Astrocyte (in vitro differentiated cells and primary cell): ENCODE measurements at regions not wholly inside any gene's neighbourhood (a gene's known extent, or its start where the extent isn't known, plus 50 kb on each side); places are given as distances from the start of the nearest gene placed in this dataset.
"Not testable (repeated sequence)": the region's sequence is repeated elsewhere in the genome, so short reads cannot be mapped to it uniquely, and the experiment has no call there.

Experiments used
- DNase-seq: peaks from one replicate; pipeline ENCODE4 v3.0.0-alpha.2; 2010; ENCODE audit warnings: low read depth
- FAIRE-seq: peaks from 2 replicates; lab custom pipeline; 2011; peaks lifted over from hg19 to GRCh38; lab: Jason Lieb, UNC
- H2AFZ ChIP-seq: 2 replicates; pipeline ENCODE4 v1.6.0; 2012; ENCODE audit warnings: low read depth, low read length, inconsistent platforms
- H3K27ac ChIP-seq: 2 replicates; pipeline ENCODE4 v1.5.1; 2011; ENCODE audit warnings: low read depth, low read length, inconsistent platforms
- H3K27me3 ChIP-seq: 2 replicates; pipeline ENCODE4 v1.6.0; 2011; ENCODE audit warnings: low read length, inconsistent platforms; ENCODE audit not compliant: insufficient read depth
- H3K36me3 ChIP-seq: 2 replicates; pipeline ENCODE4 v1.5.1; 2011; ENCODE audit warnings: low read length, inconsistent platforms; ENCODE audit not compliant: insufficient read depth
- H3K4me1 ChIP-seq: 2 replicates; pipeline ENCODE4 v1.5.1; 2011; ENCODE audit warnings: low read length, inconsistent platforms; ENCODE audit not compliant: insufficient read depth
- H3K4me2 ChIP-seq: 2 replicates; pipeline ENCODE4 v1.6.0; 2012; ENCODE audit warnings: low read length, inconsistent platforms
- H3K4me3 ChIP-seq: 2 replicates; pipeline ENCODE4 v1.5.1; 2011; ENCODE audit warnings: low read depth, mild to moderate bottlenecking, low read length, inconsistent platforms; ENCODE audit not compliant: insufficient read depth
- H3K79me2 ChIP-seq: 2 replicates; pipeline ENCODE4 v1.6.0; 2012; ENCODE audit warnings: mild to moderate bottlenecking, low read length, inconsistent platforms; ENCODE audit not compliant: insufficient read depth
- H3K9ac ChIP-seq: 2 replicates; pipeline ENCODE4 v1.6.0; 2012; ENCODE audit warnings: mild to moderate bottlenecking, low read length, inconsistent platforms
- H3K9me3 ChIP-seq: 2 replicates; pipeline ENCODE4 v1.5.1; 2012; ENCODE audit warnings: low read depth, mild to moderate bottlenecking, low read length, inconsistent platforms; ENCODE audit not compliant: insufficient read depth
- H4K20me1 ChIP-seq: 2 replicates; pipeline ENCODE4 v1.6.0; 2012; ENCODE audit warnings: low read length, inconsistent platforms; ENCODE audit not compliant: insufficient read depth
- H3K27ac Mint-ChIP-seq: one replicate; pipeline ENCODE4 v1.8.0; 2021; ENCODE audit warnings: mild to moderate bottlenecking, mixed read lengths; ENCODE audit not compliant: unreplicated experiment
- H3K27me3 Mint-ChIP-seq: one replicate; pipeline ENCODE4 v1.8.0; 2021; ENCODE audit warnings: low read depth, mixed read lengths; ENCODE audit not compliant: unreplicated experiment
- H3K36me3 Mint-ChIP-seq: one replicate; pipeline ENCODE4 v1.8.0; 2021; ENCODE audit warnings: low read depth, mixed read lengths; ENCODE audit not compliant: unreplicated experiment
- H3K4me1 Mint-ChIP-seq: one replicate; pipeline ENCODE4 v1.8.0; 2021; ENCODE audit warnings: low read depth, mixed read lengths; ENCODE audit not compliant: unreplicated experiment
- H3K4me3 Mint-ChIP-seq: one replicate; pipeline ENCODE4 v1.8.0; 2021; ENCODE audit warnings: mild to moderate bottlenecking, moderate library complexity, mixed read lengths; ENCODE audit not compliant: unreplicated experiment
- H3K9me3 Mint-ChIP-seq: one replicate; pipeline ENCODE4 v1.8.0; 2021; ENCODE audit warnings: mild to moderate bottlenecking, mixed read lengths; ENCODE audit not compliant: unreplicated experiment
- CTCF ChIP-seq: IDR thresholded peaks from 2 replicates; pipeline ENCODE4 v1.5.1; 2011; ENCODE audit warnings: low read depth, mild to moderate bottlenecking, inconsistent platforms, low read length, moderate library complexity; ENCODE audit not compliant: insufficient read depth
- EZH2 ChIP-seq: IDR thresholded peaks from 2 replicates; pipeline ENCODE4 v1.6.1; 2012; ENCODE audit warnings: mild to moderate bottlenecking, low read length, inconsistent platforms; ENCODE audit not compliant: insufficient read depth

- Histone ChIP-seq H3K27me3 (no peaks in the 10 kb centered on the region), H3K4me1 (peaks cover 3% of the 10 kb centered on the region), H4K20me1 (no peaks in the 10 kb centered on the region), H3K27ac (no peak overlapping the region), H3K79me2 (no peaks in the 10 kb centered on the region), H3K9ac (no peak overlapping the region), H3K4me3 (no peak overlapping the region), H3K4me2 (no peak overlapping the region), H3K36me3 (no peaks in the 10 kb centered on the region), H2AFZ (no peak overlapping the region), H3K9me3 (no peaks in the 10 kb centered on the region)
- DNase-seq (peak; percentile 59), FAIRE-seq (peak; percentile 50)
- Mint-ChIP-seq H3K27ac (peak overlapping the region; percentile 18), H3K4me1 (peaks cover 20% of the 10 kb centered on the region), H3K4me3 (no peak overlapping the region), H3K27me3 (no peaks in the 10 kb centered on the region), H3K36me3 (no peaks in the 10 kb centered on the region), H3K9me3 (peaks cover 5% of the 10 kb centered on the region)
- no peak for TF ChIP-seq EZH2
Measured at GRCh38 chr12:76670776-76671175, 93.1 kb upstream of the ZDHHC17 start.

GRCh38 chr12:76674669-76675315, 89.1 kb upstream of the ZDHHC17 start:
- Histone ChIP-seq H4K20me1 (no peaks in the 10 kb centered on the region), H3K27ac (no peak overlapping the region), H3K9ac (no peak overlapping the region), H3K9me3 (no peaks in the 10 kb centered on the region), H3K4me1 (peaks cover 3% of the 10 kb centered on the region), H3K4me3 (no peak overlapping the region), H3K36me3 (no peaks in the 10 kb centered on the region), H3K79me2 (no peaks in the 10 kb centered on the region), H3K4me2 (no peak overlapping the region), H2AFZ (no peak overlapping the region), H3K27me3 (no peaks in the 10 kb centered on the region)
- TF ChIP-seq CTCF (no peak), EZH2 (no peak)
- no peak for FAIRE-seq
- no peak for DNase-seq
- Mint-ChIP-seq H3K4me1 (peaks cover 14% of the 10 kb centered on the region), H3K27me3 (no peaks in the 10 kb centered on the region), H3K9me3 (no peaks in the 10 kb centered on the region), H3K36me3 (no peaks in the 10 kb centered on the region), H3K4me3 (no peak overlapping the region), H3K27ac (no peak overlapping the region)

- H3K27ac Mint-ChIP-seq, H3K79me2 ChIP-seq, H3K27ac ChIP-seq, FAIRE-seq, H3K27me3 Mint-ChIP-seq, H3K4me1 Mint-ChIP-seq, H3K4me3 Mint-ChIP-seq, H3K9me3 ChIP-seq, H3K36me3 Mint-ChIP-seq, H3K27me3 ChIP-seq, H3K36me3 ChIP-seq, H3K4me2 ChIP-seq, H3K4me3 ChIP-seq, H3K9me3 Mint-ChIP-seq, DNase-seq, H2AFZ ChIP-seq, H3K4me1 ChIP-seq, H4K20me1 ChIP-seq, H3K9ac ChIP-seq: not testable (repeated sequence)
Measured at GRCh38 chr12:76676261-76676660, 87.7 kb upstream of the ZDHHC17 start.
